ENCODE measurements at regions not wholly inside any gene's neighbourhood (a gene's known extent, or its start where the extent isn't known, plus 50 kb on each side); places are given as distances from the start of the nearest gene placed in this dataset.
"Not testable (repeated sequence)": the region's sequence is repeated elsewhere in the genome, so short reads cannot be mapped to it uniquely, and the experiment has no call there.

GRCh38 chr10:43939389-43939938 lies 290.8 kb upstream of the ZNF32 start:
- no peak for DNase-seq

- no peak for DNase-seq
Observed at GRCh38 chr10:43938810-43939209, 290.1 kb upstream of the ZNF32 start.

- DNase-seq = no peak
Observed at GRCh38 chr10:43931308-43931930, 282.7 kb upstream of the ZNF32 start.

GRCh38 chr10:43930777-43931176 lies 282.1 kb upstream of the ZNF32 start:
- DNase-seq = no peak

GRCh38 chr10:43930243-43930642 lies 281.6 kb upstream of the ZNF32 start:
- DNase-seq = no peak

GRCh38 chr10:43929122-43929521 lies 280.4 kb upstream of the ZNF32 start:
- DNase-seq = no peak

- DNase-seq = no peak
Observed at GRCh38 chr10:43928425-43928968, 279.8 kb upstream of the ZNF32 start.

- no peak for DNase-seq
Observed at GRCh38 chr10:43926875-43927406, 278.3 kb upstream of the ZNF32 start.

GRCh38 chr10:43926371-43926770 lies 277.7 kb upstream of the ZNF32 start:
- DNase-seq = no peak

- DNase-seq = no peak
Observed at GRCh38 chr10:43925793-43926192, 277.1 kb upstream of the ZNF32 start.

GRCh38 chr10:43923328-43923727 lies 274.6 kb upstream of the ZNF32 start:
- no peak for DNase-seq

GRCh38 chr10:43922335-43923280 lies 273.9 kb upstream of the ZNF32 start:
- DNase-seq = no peak

GRCh38 chr10:43921881-43922280 lies 273.2 kb upstream of the ZNF32 start:
- DNase-seq = no peak

GRCh38 chr10:43921478-43921877 lies 272.8 kb upstream of the ZNF32 start:
- DNase-seq = no peak

GRCh38 chr10:43920236-43920758 lies 271.6 kb upstream of the ZNF32 start:
- DNase-seq = not testable (repeated sequence)

GRCh38 chr10:43913676-43914235 lies 265.1 kb upstream of the ZNF32 start:
- no peak for DNase-seq

- no peak for DNase-seq
Observed at GRCh38 chr10:43912469-43912868, 263.8 kb upstream of the ZNF32 start.

GRCh38 chr10:43906490-43906889 lies 257.8 kb upstream of the ZNF32 start:
- peak; percentile 22 for DNase-seq

GRCh38 chr10:43905512-43906236 lies 257.0 kb upstream of the ZNF32 start:
- DNase-seq = peak; percentile 64

- no peak for DNase-seq
Observed at GRCh38 chr10:43904844-43905243, 256.2 kb upstream of the ZNF32 start.

GRCh38 chr10:43904301-43904700 lies 255.6 kb upstream of the ZNF32 start:
- DNase-seq = no peak

Data from renal pelvis (tissue), 1 donor.